ENCODE measurements at regions not wholly inside any gene's neighbourhood (a gene's known extent, or its start where the extent isn't known, plus 50 kb on each side); places are given as distances from the start of the nearest gene placed in this dataset.

GRCh38 chr1:192489047-192489446 lies 86.5 kb upstream of the RGS1 start:
- TF ChIP-seq CTCF (IDR thresholded peaks at IDR 0.05; ENCODE audit: insufficient read depth, low read depth, low read length) = no peak
- ChIA-PET POLR2A (no interaction called here), CTCF (interaction anchor here (1.2 to 1.4 kb wide), 2 partner anchors 119 to 122 kb away, joined by 3 to 5 read pairs; no protein-coding TSS in a partner anchor)
- DNase-seq (ENCODE audit: low read depth) = peak; percentile 69
- Histone ChIP-seq H3K4me3 (ENCODE audit: low read depth, low read length) (no peak overlapping the region), H3K36me3 (ENCODE audit: control insufficient read depth, insufficient read depth, low read length) (no peaks in the 10 kb centered on the region), H3K27me3 (ENCODE audit: control insufficient read depth, insufficient read depth, low read length) (no peaks in the 10 kb centered on the region)

- no peaks in the 10 kb centered on the region for H3K36me3 ChIP-seq (ENCODE audit: control insufficient read depth, insufficient read depth, low read length)
- H3K27me3 ChIP-seq (ENCODE audit: control insufficient read depth, insufficient read depth, low read length) = no peaks in the 10 kb centered on the region
- ChIA-PET POLR2A (no interaction called here), CTCF (interaction anchor here (0.9 to 1.4 kb wide), 3 partner anchors 118 to 311 kb away, joined by 3 to 5 read pairs (median 3); no protein-coding TSS in a partner anchor)
- no peak for TF ChIP-seq CTCF (IDR thresholded peaks at IDR 0.05; ENCODE audit: insufficient read depth, low read depth, low read length)
- no peak overlapping the region for H3K4me3 ChIP-seq (ENCODE audit: low read depth, low read length)
- DNase-seq (ENCODE audit: low read depth) = peak; percentile 89
Observed at GRCh38 chr1:192489748-192490147, 85.8 kb upstream of the RGS1 start.

- POLR2A ChIA-PET = no interaction called here
- CTCF ChIA-PET = interaction anchor here (0.9 kb wide), 2 partner anchors 18 to 63 kb away, joined by 3 read pairs; no protein-coding TSS in a partner anchor
- DNase-seq (ENCODE audit: low read depth) = no peak
- no peaks in the 10 kb centered on the region for H3K27me3 ChIP-seq (ENCODE audit: control insufficient read depth, insufficient read depth, low read length)
- no peaks in the 10 kb centered on the region for H3K36me3 ChIP-seq (ENCODE audit: control insufficient read depth, insufficient read depth, low read length)
- no peak overlapping the region for H3K4me3 ChIP-seq (ENCODE audit: low read depth, low read length)
- no peak for TF ChIP-seq CTCF (IDR thresholded peaks at IDR 0.05; ENCODE audit: insufficient read depth, low read depth, low read length)
Observed at GRCh38 chr1:192491804-192492554, 83.6 kb upstream of the RGS1 start.

GRCh38 chr1:192493584-192493983 lies 82.0 kb upstream of the RGS1 start:
- H3K4me3 ChIP-seq (ENCODE audit: low read depth, low read length) = no peak overlapping the region
- no peaks in the 10 kb centered on the region for H3K36me3 ChIP-seq (ENCODE audit: control insufficient read depth, insufficient read depth, low read length)
- POLR2A ChIA-PET = no interaction called here
- H3K27me3 ChIP-seq (ENCODE audit: control insufficient read depth, insufficient read depth, low read length) = no peaks in the 10 kb centered on the region
- CTCF ChIA-PET = interaction anchor here (0.8 kb wide), 1 partner anchor 36 kb away, joined by 3 read pairs; no protein-coding TSS in a partner anchor
- no peak for TF ChIP-seq CTCF (IDR thresholded peaks at IDR 0.05; ENCODE audit: insufficient read depth, low read depth, low read length)
- DNase-seq (ENCODE audit: low read depth) = no peak

GRCh38 chr1:192496369-192497056 lies 79.1 kb upstream of the RGS1 start:
- CTCF ChIA-PET = no interaction called here
- Histone ChIP-seq H3K36me3 (ENCODE audit: control insufficient read depth, insufficient read depth, low read length) (no peaks in the 10 kb centered on the region), H3K27me3 (ENCODE audit: control insufficient read depth, insufficient read depth, low read length) (no peaks in the 10 kb centered on the region), H3K4me3 (ENCODE audit: low read depth, low read length) (no peak overlapping the region)
- POLR2A ChIA-PET = no interaction called here
- DNase-seq (ENCODE audit: low read depth) = no peak
- TF ChIP-seq CTCF (IDR thresholded peaks at IDR 0.05; ENCODE audit: insufficient read depth, low read depth, low read length) = no peak

Data from BJ (cell line).